Mesenchymal stem cell (in vitro differentiated cells and primary cell): ENCODE measurements at regions not wholly inside any gene's neighbourhood (a gene's known extent, or its start where the extent isn't known, plus 50 kb on each side); places are given as distances from the start of the nearest gene placed in this dataset.
"Not testable (repeated sequence)": the region's sequence is repeated elsewhere in the genome, so short reads cannot be mapped to it uniquely, and the experiment has no call there.

ENCODE experiments used
- DNase-seq: peaks from one replicate; pipeline ENCODE4 v3.0.0-alpha.2; 2013
- H2AFZ ChIP-seq: one replicate; pipeline ENCODE4 v1.6.1; 2013; ENCODE audit warnings: low read depth, mild to moderate bottlenecking, control low read depth, inconsistent platforms, low read length, moderate library complexity
- H2AK5ac ChIP-seq: 2 replicates; pipeline ENCODE4 v1.6.1; 2013; ENCODE audit warnings: low read length, moderate library complexity, mild to moderate bottlenecking, inconsistent platforms; ENCODE audit not compliant: severe bottlenecking
- H2BK120ac ChIP-seq: one replicate; pipeline ENCODE4 v1.6.1; 2013; ENCODE audit warnings: low read depth, mild to moderate bottlenecking, inconsistent platforms, low read length, moderate library complexity
- H2BK12ac ChIP-seq, 2 experiments: one replicate each; pipeline ENCODE4 v1.6.1; 2013; ENCODE audit warnings: inconsistent platforms in 2 of 2, low read length in 2 of 2, mild to moderate bottlenecking in 2 of 2, moderate library complexity in 2 of 2, control low read depth in 1 of 2
- H2BK15ac ChIP-seq: one replicate; pipeline ENCODE4 v1.6.1; 2013; ENCODE audit warnings: mild to moderate bottlenecking, low read depth, inconsistent platforms; ENCODE audit not compliant: poor library complexity, severe bottlenecking
- H2BK5ac ChIP-seq: 2 replicates; pipeline ENCODE4 v1.6.1; 2013; ENCODE audit warnings: low read depth, mild to moderate bottlenecking, low read length, control low read depth, inconsistent platforms; ENCODE audit not compliant: poor library complexity, severe bottlenecking
- H3K14ac ChIP-seq, 2 experiments: one replicate each; pipeline ENCODE4 v1.6.1; 2013; ENCODE audit warnings: inconsistent platforms in 2 of 2, low read length in 2 of 2, control low read depth in 1 of 2, mild to moderate bottlenecking in 1 of 2, moderate library complexity in 1 of 2
- H3K18ac ChIP-seq, 2 experiments: one replicate each; pipeline ENCODE4 v1.6.1; 2013; ENCODE audit warnings: inconsistent platforms in 2 of 2, low read length in 2 of 2, control low read depth in 1 of 2, low read depth in 1 of 2, mild to moderate bottlenecking in 1 of 2
- H3K23ac ChIP-seq, 2 experiments: one replicate each; pipeline ENCODE4 v1.6.1; 2013; ENCODE audit warnings: inconsistent platforms in 2 of 2, low read length in 2 of 2, mild to moderate bottlenecking in 2 of 2, moderate library complexity in 2 of 2, control low read depth in 1 of 2
- H3K27ac ChIP-seq: 2 replicates; pipeline ENCODE4 v1.5.1; 2013; ENCODE audit warnings: mild to moderate bottlenecking, moderate library complexity, low read length, control low read depth, inconsistent platforms; ENCODE audit not compliant: poor library complexity, severe bottlenecking
- H3K27me3 ChIP-seq, 2 experiments: 2 replicates each; pipeline versions ENCODE4 v1.6.1 to v1.7.0; 2013; ENCODE audit warnings: low read length in 2 of 2, mild to moderate bottlenecking in 2 of 2, moderate library complexity in 2 of 2, control low read depth in 1 of 2, inconsistent platforms in 1 of 2; ENCODE audit not compliant: control insufficient read depth in 1 of 2, insufficient read depth in 1 of 2
- H3K36me3 ChIP-seq, 2 experiments: 2 replicates each; pipeline versions ENCODE4 v1.6.1 to v1.7.0; 2013; ENCODE audit warnings: low read length in 2 of 2, control low read depth in 1 of 2, inconsistent platforms in 1 of 2, low read depth in 1 of 2, mild to moderate bottlenecking in 1 of 2; ENCODE audit not compliant: insufficient read depth in 2 of 2, control insufficient read depth in 1 of 2
- H3K4ac ChIP-seq, 2 experiments: one replicate each; pipeline ENCODE4 v1.6.1; 2013; ENCODE audit warnings: inconsistent platforms in 2 of 2, low read length in 2 of 2, mild to moderate bottlenecking in 2 of 2, moderate library complexity in 2 of 2, control low read depth in 1 of 2, low read depth in 1 of 2
- H3K4me1 ChIP-seq: 2 replicates; pipeline ENCODE4 v1.6.1; 2013; ENCODE audit warnings: low read depth, low read length, control low read depth; ENCODE audit not compliant: control insufficient read depth, insufficient read depth
- H3K4me2 ChIP-seq: 2 replicates; pipeline ENCODE4 v1.6.1; 2013; ENCODE audit warnings: low read length, mild to moderate bottlenecking, inconsistent platforms; ENCODE audit not compliant: poor library complexity, severe bottlenecking
- H3K4me3 ChIP-seq, 2 experiments: 2 replicates each; pipeline versions ENCODE4 v1.5.1 to v1.7.0; 2013; ENCODE audit warnings: low read length in 2 of 2, mild to moderate bottlenecking in 2 of 2, control low read depth in 1 of 2, low read depth in 1 of 2; ENCODE audit not compliant: insufficient read depth in 1 of 2
- H3K79me1 ChIP-seq: replicated peaks from 2 replicates; pipeline ENCODE4 v1.6.1; 2013; ENCODE audit warnings: mild to moderate bottlenecking, control low read depth, low read length, inconsistent platforms; ENCODE audit not compliant: poor library complexity, severe bottlenecking
- H3K9ac ChIP-seq: 2 replicates; pipeline ENCODE4 v1.7.0; 2013; ENCODE audit warnings: mild to moderate bottlenecking, low read length, moderate library complexity
- H3K9me3 ChIP-seq: 2 replicates; pipeline ENCODE4 v1.7.0; 2013; ENCODE audit warnings: mild to moderate bottlenecking, low read length; ENCODE audit not compliant: control insufficient read depth
- H4K8ac ChIP-seq: one replicate; pipeline ENCODE4 v1.6.1; 2013; ENCODE audit warnings: inconsistent platforms, mild to moderate bottlenecking, low read length, moderate library complexity
- H4K91ac ChIP-seq: one replicate; pipeline ENCODE4 v1.6.1; 2013; ENCODE audit warnings: mild to moderate bottlenecking, low read length, inconsistent platforms
- WGBS: methylation state at CpG from one replicate; pipeline ENCODE4 v1.1.7; 2013; ENCODE audit warnings: mixed read lengths; 5-methylcytosine and 5-hydroxymethylcytosine counted together

- not testable (repeated sequence) for H3K36me3 ChIP-seq, DNase-seq, H2BK15ac ChIP-seq, H3K18ac ChIP-seq, H3K4ac ChIP-seq, H3K79me1 ChIP-seq, H3K27me3 ChIP-seq, H2AK5ac ChIP-seq, H4K91ac ChIP-seq, H2BK12ac ChIP-seq, H3K4me3 ChIP-seq, H3K14ac ChIP-seq, H3K9me3 ChIP-seq, H2BK5ac ChIP-seq, H4K8ac ChIP-seq, H3K4me2 ChIP-seq, H2AFZ ChIP-seq, H3K9ac ChIP-seq, H3K4me1 ChIP-seq, H3K27ac ChIP-seq, H2BK120ac ChIP-seq, H3K23ac ChIP-seq
- WGBS: 82% methylated on average over 3 of the region's 3 CpGs
Observed at GRCh38 chr12:17116538-17116937, 510.6 kb upstream of the LMO3 start.

GRCh38 chr12:17110316-17110715, 504.4 kb upstream of the LMO3 start:
- Histone ChIP-seq H2BK5ac (no peak overlapping the region), H3K4me2 (no peak overlapping the region), H3K36me3 (no peaks in the 10 kb centered on the region), H3K14ac (no peak overlapping the region), H3K79me1 (no peaks in the 10 kb centered on the region), H4K8ac (no peak overlapping the region), H3K23ac (no peak overlapping the region), H3K4me1 (no peaks in the 10 kb centered on the region), H2AK5ac (no peak overlapping the region), H3K4ac (no peak overlapping the region), H2BK15ac (no peak overlapping the region), H3K18ac (no peak overlapping the region), H3K27ac (no peak overlapping the region), H3K4me3 (no peak overlapping the region), H2BK120ac (no peak overlapping the region), H2AFZ (no peak overlapping the region), H2BK12ac (no peak overlapping the region), H3K9ac (no peak overlapping the region), H3K9me3 (peaks cover 3% of the 10 kb centered on the region), H3K27me3 (no peaks in the 10 kb centered on the region), H4K91ac (no peak overlapping the region)
- DNase-seq: no peak

DNA sequence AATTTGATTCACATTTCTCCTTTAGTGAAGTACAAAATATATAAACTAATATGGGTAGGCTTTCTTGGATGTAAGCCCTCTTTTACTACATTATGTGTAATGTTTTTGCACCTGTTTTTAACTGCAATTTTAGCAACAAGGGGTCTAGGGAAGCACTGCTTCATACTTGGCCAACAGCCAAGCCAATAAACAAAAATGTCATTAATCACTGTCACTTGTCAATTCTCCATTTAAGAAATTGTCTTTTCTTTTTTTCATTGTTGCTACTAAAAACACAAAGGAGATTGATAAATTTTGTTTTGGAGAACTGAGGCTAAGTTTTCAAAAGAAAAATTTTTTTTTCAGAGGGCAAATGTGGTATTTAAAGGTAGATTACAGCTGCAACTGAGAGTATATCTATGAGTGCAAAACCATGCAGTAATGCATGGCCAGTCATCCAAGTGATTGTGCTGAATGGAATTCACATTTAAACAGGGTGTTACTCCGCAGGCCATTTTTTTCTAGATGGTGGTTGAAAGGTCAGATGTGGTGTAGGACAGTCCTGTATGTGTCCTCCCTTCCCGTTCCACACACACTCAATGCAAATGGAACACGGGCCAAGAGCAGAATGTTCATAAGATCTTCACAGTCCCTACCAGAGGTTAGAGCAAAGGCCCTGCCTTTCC, 503.0 kb upstream of the LMO3 start:
- Histone ChIP-seq H2AFZ (no peak overlapping the region), H2BK12ac (no peak overlapping the region), H3K36me3 (no peaks in the 10 kb centered on the region), H3K9me3 (no peaks in the 10 kb centered on the region), H3K27ac (no peak overlapping the region), H3K27me3 (no peaks in the 10 kb centered on the region), H4K91ac (no peak overlapping the region), H3K14ac (no peak overlapping the region), H3K79me1 (no peaks in the 10 kb centered on the region), H3K4me2 (no peak overlapping the region), H3K9ac (no peak overlapping the region), H2BK120ac (no peak overlapping the region), H3K4ac (no peak overlapping the region), H3K23ac (no peak overlapping the region), H3K4me1 (no peaks in the 10 kb centered on the region), H3K18ac (no peak overlapping the region), H3K4me3 (no peak overlapping the region), H2BK5ac (no peak overlapping the region), H2AK5ac (no peak overlapping the region), H2BK15ac (no peak overlapping the region), H4K8ac (no peak overlapping the region)
- no peak for DNase-seq
- WGBS: 15% methylated on average over 2 of the region's 3 CpGs

- no peaks in the 10 kb centered on the region for H3K27me3 ChIP-seq
- no peak for DNase-seq
- no peak overlapping the region for H2BK5ac ChIP-seq
- no peaks in the 10 kb centered on the region for H3K79me1 ChIP-seq
- WGBS: 89% methylated on average over 1 of the region's 2 CpGs
- no peak overlapping the region for H2BK12ac ChIP-seq
- no peak overlapping the region for H3K14ac ChIP-seq
- H3K23ac ChIP-seq: no peak overlapping the region
- no peak overlapping the region for H2AK5ac ChIP-seq
- H3K9ac ChIP-seq: no peak overlapping the region
- no peak overlapping the region for H3K27ac ChIP-seq
- no peak overlapping the region for H3K4ac ChIP-seq
- H2BK120ac ChIP-seq: no peak overlapping the region
- no peak overlapping the region for H2BK15ac ChIP-seq
- H3K4me1 ChIP-seq: no peaks in the 10 kb centered on the region
- H3K4me2 ChIP-seq: no peak overlapping the region
- H2AFZ ChIP-seq: no peak overlapping the region
- H4K91ac ChIP-seq: no peak overlapping the region
- H3K4me3 ChIP-seq: no peak overlapping the region
- H3K9me3 ChIP-seq: no peaks in the 10 kb centered on the region
- no peaks in the 10 kb centered on the region for H3K36me3 ChIP-seq
- H4K8ac ChIP-seq: no peak overlapping the region
- no peak overlapping the region for H3K18ac ChIP-seq
Observed at GRCh38 chr12:17104801-17105200, 498.8 kb upstream of the LMO3 start.
